Activated CD4-positive, alpha-beta memory T cell treated with anti-CD3 and anti-CD28 coated beads, Interleukin-2, amount 10 ng/mL, durations not matched to agents 7 days and 5 days (primary cell): ENCODE measurements at regions not wholly inside any gene's neighbourhood (a gene's known extent, or its start where the extent isn't known, plus 50 kb on each side); places are given as distances from the start of the nearest gene placed in this dataset.
"Not testable (repeated sequence)": the region's sequence is repeated elsewhere in the genome, so short reads cannot be mapped to it uniquely, and the experiment has no call there.

Source experiments
- CTCF ChIA-PET: fragments of 350-600 bp; sonication (Branson Sonifier 250); formaldehyde crosslinking; loops from one replicate; lab custom pipeline; 2021; ENCODE audit warnings: antibody characterized with exemption, inconsistent platforms; lab: Charles Lee
- POLR2A ChIA-PET: fragments of 350-600 bp; sonication (Branson Sonifier 250); formaldehyde crosslinking; loops from one replicate; lab custom pipeline; 2021; ENCODE audit warnings: antibody characterized with exemption; lab: Charles Lee
- DNase-seq: peaks from one replicate; pipeline ENCODE4 v3.0.0-alpha.2; 2020
- H3K27ac Mint-ChIP-seq: one replicate; pipeline ENCODE4 v1.8.0; 2021; ENCODE audit warnings: mild to moderate bottlenecking, mixed read lengths
- H3K27me3 Mint-ChIP-seq: one replicate; pipeline ENCODE4 v1.8.0; 2021; ENCODE audit warnings: mixed read lengths
- H3K36me3 Mint-ChIP-seq: one replicate; pipeline ENCODE4 v1.8.0; 2021; ENCODE audit warnings: low read depth, mixed read lengths
- H3K4me1 Mint-ChIP-seq: one replicate; pipeline ENCODE4 v1.8.0; 2021; ENCODE audit warnings: mixed read lengths
- H3K4me3 Mint-ChIP-seq: one replicate; pipeline ENCODE4 v1.8.0; 2021; ENCODE audit warnings: mild to moderate bottlenecking, mixed read lengths
- H3K9me3 Mint-ChIP-seq: one replicate; pipeline ENCODE4 v1.8.0; 2021; ENCODE audit warnings: mixed read lengths

DNA sequence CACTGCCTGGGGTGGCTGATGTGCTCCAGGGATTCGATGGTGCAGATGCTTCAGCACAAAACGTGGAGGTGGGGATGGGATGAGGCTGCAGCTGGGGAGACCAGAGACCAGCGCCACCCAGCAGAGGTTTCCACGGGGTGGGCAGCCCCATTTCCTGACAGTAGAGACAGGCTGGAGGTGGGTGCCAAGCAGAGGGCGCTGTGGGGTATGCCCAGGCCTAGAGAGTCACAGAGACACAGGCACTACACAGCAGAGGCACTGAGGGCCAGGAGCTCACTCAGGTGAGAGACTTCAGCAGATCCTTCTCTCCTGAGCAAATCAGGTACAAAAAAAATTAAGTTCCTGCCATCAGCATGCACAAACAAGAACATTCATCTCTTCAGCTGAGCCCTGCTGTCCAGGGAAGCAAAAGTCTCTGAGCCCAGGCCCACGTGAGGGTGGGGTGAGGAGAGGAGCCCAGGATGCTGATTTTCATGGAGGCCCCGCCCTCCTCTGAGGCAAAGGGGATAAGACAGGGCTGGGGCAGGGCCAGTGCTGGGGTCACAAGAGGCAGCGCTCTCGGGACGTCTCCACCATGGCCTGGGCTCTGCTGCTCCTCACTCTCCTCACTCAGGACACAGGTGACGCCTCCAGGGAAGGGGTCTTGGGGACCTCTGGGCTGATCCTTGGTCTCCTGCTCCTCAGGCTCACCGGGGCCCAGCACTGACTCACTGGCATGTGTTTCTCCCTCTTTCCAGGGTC lies 53.1 kb downstream of the GGTLC2 start:
- H3K4me3 Mint-ChIP-seq, result no peak overlapping the region
- no peak overlapping the region for H3K27ac Mint-ChIP-seq
- DNase-seq, result no peak
- no peaks in the 10 kb centered on the region for H3K4me1 Mint-ChIP-seq
- ChIA-PET CTCF (interaction anchor here (1.5 kb wide), 1 partner anchor 12 kb away, joined by 6 read pairs; no protein-coding TSS in a partner anchor), POLR2A (no interaction called here)
- H3K9me3 Mint-ChIP-seq, result no peaks in the 10 kb centered on the region
- peaks cover 6% of the 10 kb centered on the region for H3K27me3 Mint-ChIP-seq
- no peaks in the 10 kb centered on the region for H3K36me3 Mint-ChIP-seq

DNA sequence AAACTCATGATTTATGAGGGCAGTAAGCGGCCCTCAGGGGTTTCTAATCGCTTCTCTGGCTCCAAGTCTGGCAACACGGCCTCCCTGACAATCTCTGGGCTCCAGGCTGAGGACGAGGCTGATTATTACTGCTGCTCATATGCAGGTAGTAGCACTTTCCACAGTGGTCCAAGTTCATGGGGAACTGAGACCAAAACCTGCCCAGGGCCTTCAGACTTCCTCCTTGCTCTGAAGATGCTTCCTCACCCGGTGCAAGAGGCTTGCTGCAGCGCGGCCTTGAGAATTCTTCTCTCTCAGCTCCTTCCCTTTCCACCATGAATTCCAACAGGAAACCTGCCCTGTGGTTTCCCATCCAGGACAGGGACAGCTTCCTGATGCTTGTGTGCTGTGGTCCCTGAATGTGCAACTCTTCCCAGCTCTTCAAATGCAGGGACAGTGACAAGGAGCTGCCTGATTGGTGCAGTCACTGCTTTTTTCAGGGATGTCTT lies 53.9 kb downstream of the GGTLC2 start:
- Mint-ChIP-seq H3K27me3 (peaks cover 6% of the 10 kb centered on the region), H3K36me3 (no peaks in the 10 kb centered on the region), H3K9me3 (no peaks in the 10 kb centered on the region), H3K4me1 (no peaks in the 10 kb centered on the region), H3K4me3 (no peak overlapping the region), H3K27ac (no peak overlapping the region)
- DNase-seq, result no peak
- POLR2A ChIA-PET, result no interaction called here
- CTCF ChIA-PET, result interaction anchor here (1.5 kb wide), 1 partner anchor 11 kb away, joined by 6 read pairs; no protein-coding TSS in a partner anchor

DNA sequence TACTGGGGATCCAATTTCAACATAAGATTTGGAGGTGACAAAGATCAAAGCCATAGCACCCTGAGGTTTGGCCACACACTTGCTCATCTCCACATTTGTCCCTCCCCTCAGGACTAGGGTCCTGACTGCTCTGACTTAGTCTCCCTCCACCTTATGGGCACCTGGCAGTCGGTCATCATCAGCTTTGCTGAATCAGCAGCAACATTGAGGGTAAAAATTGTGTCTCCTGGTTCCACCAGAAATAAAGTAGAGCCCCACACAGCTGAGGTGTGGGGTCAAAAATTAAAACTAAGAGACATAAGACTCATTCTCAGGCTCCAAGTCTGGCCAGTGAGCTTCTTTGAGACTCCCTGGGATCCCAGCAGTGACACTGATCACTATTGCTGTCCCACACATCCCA lies 56.2 kb downstream of the GGTLC2 start:
- POLR2A ChIA-PET, result no interaction called here
- no peaks in the 10 kb centered on the region for H3K9me3 Mint-ChIP-seq
- no peaks in the 10 kb centered on the region for H3K36me3 Mint-ChIP-seq
- CTCF ChIA-PET, result interaction anchor here (1.0 to 1.7 kb wide), 4 partner anchors 9 to 184 kb away, joined by 3 to 4 read pairs (median 4); no protein-coding TSS in a partner anchor
- H3K4me3 Mint-ChIP-seq, result no peak overlapping the region
- H3K27ac Mint-ChIP-seq, result no peak overlapping the region
- DNase-seq, result no peak
- H3K27me3 Mint-ChIP-seq, result peaks cover 6% of the 10 kb centered on the region
- no peaks in the 10 kb centered on the region for H3K4me1 Mint-ChIP-seq

DNA sequence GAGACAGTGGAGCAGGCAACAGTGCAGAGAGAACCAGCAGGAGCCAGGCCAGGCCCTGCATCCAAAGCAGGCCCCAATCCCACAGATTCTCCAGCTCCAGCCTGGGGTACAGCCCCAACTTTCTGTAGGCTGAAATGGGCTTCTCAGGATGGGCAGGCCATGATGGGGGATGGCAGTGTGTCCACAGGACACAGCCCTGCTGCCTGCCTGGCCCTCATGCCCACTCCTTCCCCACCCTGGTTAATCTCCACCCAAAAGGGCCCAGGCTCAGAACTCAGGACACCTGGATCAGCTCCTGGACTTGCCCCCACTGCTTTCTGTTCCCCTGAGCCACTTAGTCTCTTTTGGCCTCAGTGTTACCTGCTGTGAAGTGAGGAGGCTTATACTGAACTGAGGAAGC lies 57.1 kb downstream of the GGTLC2 start:
- H3K36me3 Mint-ChIP-seq, POLR2A ChIA-PET, H3K27me3 Mint-ChIP-seq, H3K4me3 Mint-ChIP-seq, H3K4me1 Mint-ChIP-seq, H3K9me3 Mint-ChIP-seq, DNase-seq, H3K27ac Mint-ChIP-seq: not testable (repeated sequence)
- CTCF ChIA-PET, result interaction anchor here (0.6 to 2.0 kb wide), 7 partner anchors 8 to 254 kb away, joined by 3 to 7 read pairs (median 4); no protein-coding TSS in a partner anchor

DNA sequence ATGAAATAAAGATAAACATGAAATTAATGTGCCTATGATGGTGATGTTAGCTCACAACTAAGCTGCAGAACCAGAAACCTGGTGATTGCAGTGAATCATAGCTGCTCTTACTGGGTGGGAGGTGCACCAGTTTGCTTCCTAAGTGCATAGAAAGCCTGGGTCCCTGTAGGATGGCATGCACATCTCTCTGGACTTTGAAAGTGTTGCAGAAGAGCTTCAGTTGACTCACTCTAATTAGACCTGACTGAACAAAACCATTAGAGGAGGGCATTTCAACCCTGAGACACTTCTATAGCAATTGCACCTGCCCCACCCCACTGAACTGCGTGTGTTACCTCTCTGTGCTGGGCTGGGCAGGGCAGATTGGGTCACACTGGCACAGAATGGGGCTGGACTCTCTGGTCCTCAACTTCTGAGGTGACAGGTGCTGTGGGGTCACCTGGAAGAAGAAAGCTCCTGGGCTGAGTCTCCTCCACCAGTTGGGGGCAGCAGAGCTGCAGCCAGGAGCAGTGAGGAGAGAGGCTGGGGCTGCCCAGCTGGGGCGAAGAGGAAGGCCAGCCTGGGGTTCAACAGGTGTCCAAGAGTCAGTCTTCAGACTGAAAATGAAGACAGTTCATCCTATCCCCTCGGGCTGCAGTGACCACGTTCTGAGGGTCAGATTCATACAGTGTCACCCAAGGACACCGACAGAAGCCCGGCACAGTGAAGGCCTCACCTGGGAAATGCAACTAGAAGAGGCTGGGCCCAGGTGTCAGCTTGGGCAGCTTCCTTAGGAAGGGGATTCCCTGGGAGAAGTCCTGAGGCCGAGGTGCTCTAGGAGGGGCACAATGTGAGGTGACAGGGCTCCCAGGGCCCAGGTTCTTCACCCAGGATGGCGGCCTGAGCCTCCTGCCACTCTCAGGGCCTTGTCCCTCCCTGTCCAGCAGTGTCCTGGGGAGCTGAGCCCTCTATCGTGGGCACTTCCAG lies 58.1 kb downstream of the GGTLC2 start:
- H3K27ac Mint-ChIP-seq, result no peak overlapping the region
- no peak overlapping the region for H3K4me3 Mint-ChIP-seq
- H3K36me3 Mint-ChIP-seq, result no peaks in the 10 kb centered on the region
- no peaks in the 10 kb centered on the region for H3K4me1 Mint-ChIP-seq
- POLR2A ChIA-PET, result no interaction called here
- H3K27me3 Mint-ChIP-seq, result peaks cover 6% of the 10 kb centered on the region
- no peaks in the 10 kb centered on the region for H3K9me3 Mint-ChIP-seq
- CTCF ChIA-PET, result interaction anchor here (1.1 to 2.0 kb wide), 6 partner anchors 12 to 253 kb away, joined by 3 to 7 read pairs (median 4); no protein-coding TSS in a partner anchor
- no peak for DNase-seq

DNA sequence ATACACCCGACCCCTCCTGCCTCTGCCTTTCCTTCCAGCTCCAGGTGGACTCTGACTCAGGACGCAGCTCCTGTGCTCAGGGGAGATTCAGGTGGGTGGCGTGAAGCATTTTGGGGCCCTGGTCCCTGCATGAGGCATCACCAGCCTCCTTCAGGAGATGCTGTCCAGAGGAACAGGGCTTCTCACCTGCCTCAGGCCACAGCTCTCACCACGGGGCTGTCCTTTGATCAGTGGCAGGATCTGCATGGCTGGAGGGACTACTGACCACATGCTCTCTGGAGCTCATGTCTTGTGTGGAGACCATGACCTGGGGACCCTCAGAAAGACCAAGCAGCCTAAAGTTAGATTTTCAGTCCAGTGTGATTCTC lies 58.8 kb downstream of the GGTLC2 start:
- Mint-ChIP-seq H3K36me3 (no peaks in the 10 kb centered on the region), H3K27me3 (peaks cover 6% of the 10 kb centered on the region), H3K9me3 (no peaks in the 10 kb centered on the region), H3K4me1 (no peaks in the 10 kb centered on the region), H3K4me3 (no peak overlapping the region), H3K27ac (no peak overlapping the region)
- CTCF ChIA-PET, result interaction anchor here (1.1 to 2.0 kb wide), 4 partner anchors 10 to 252 kb away, joined by 3 to 5 read pairs (median 4); no protein-coding TSS in a partner anchor
- DNase-seq, result no peak
- POLR2A ChIA-PET, result no interaction called here

DNA sequence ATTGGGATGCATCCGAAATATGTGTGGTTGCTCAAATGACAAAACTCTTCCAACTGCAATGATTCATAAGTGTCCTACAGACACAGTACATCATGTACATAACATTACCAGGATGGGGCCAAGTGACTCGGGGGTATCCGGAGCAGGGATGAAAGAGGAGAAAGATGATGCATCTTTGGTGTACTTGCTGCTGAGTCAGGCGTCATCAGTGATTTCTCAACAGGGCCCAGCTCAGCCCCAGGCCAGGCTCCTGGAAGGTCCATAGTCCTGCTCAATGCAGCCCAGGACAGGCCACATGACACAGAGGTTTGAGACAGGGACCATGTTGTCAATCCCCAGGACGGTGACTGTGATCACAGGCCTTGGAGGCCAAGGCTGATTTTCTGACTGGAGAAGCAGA lies 59.3 kb downstream of the GGTLC2 start:
- no peak for DNase-seq
- H3K27ac Mint-ChIP-seq, result no peak overlapping the region
- no peaks in the 10 kb centered on the region for H3K36me3 Mint-ChIP-seq
- POLR2A ChIA-PET, result no interaction called here
- H3K9me3 Mint-ChIP-seq, result no peaks in the 10 kb centered on the region
- CTCF ChIA-PET, result interaction anchor here (1.1 to 1.4 kb wide), 2 partner anchors 11 to 113 kb away, joined by 3 read pairs; no protein-coding TSS in a partner anchor
- H3K27me3 Mint-ChIP-seq, result peaks cover 3% of the 10 kb centered on the region
- no peaks in the 10 kb centered on the region for H3K4me1 Mint-ChIP-seq
- no peak overlapping the region for H3K4me3 Mint-ChIP-seq

DNA sequence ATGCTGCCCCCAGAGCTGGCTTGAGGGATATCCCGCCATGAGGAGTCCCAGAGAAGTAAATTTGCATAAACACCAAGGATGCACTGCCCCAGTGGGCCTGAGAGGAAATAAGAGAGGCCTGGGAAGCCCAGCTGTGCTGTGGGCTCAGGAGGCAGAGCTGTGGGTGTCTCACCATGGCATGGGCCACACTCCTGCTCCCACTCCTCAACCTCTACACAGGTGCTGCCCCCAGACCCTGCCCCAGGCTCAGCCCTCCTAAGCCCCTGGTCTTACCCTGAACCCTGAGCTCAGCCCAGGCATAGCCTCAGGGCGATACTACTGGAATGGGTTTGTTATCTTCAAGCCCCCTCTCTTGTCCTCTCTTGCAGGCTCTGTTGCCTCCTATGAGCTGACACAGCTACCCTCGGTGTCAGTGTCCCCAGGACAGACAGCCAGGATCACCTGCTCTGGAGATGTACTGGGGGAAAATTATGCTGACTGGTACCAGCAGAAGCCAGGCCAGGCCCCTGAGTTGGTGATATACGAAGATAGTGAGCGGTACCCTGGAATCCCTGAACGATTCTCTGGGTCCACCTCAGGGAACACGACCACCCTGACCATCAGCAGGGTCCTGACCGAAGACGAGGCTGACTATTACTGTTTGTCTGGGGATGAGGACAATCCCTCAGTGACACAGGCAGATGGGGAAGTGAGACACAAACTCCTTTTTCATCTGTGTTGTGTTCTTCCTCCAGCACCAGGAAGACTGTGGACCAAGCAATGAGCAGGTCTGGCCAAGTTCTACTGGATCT lies 59.9 kb downstream of the GGTLC2 start:
- Mint-ChIP-seq H3K4me3 (no peak overlapping the region), H3K27ac (no peak overlapping the region), H3K4me1 (no peaks in the 10 kb centered on the region), H3K9me3 (no peaks in the 10 kb centered on the region), H3K36me3 (no peaks in the 10 kb centered on the region), H3K27me3 (peaks cover 1% of the 10 kb centered on the region)
- ChIA-PET CTCF (interaction anchor here (1.4 kb wide), 1 partner anchor 11 kb away, joined by 3 read pairs; no protein-coding TSS in a partner anchor), POLR2A (no interaction called here)
- no peak for DNase-seq

DNA sequence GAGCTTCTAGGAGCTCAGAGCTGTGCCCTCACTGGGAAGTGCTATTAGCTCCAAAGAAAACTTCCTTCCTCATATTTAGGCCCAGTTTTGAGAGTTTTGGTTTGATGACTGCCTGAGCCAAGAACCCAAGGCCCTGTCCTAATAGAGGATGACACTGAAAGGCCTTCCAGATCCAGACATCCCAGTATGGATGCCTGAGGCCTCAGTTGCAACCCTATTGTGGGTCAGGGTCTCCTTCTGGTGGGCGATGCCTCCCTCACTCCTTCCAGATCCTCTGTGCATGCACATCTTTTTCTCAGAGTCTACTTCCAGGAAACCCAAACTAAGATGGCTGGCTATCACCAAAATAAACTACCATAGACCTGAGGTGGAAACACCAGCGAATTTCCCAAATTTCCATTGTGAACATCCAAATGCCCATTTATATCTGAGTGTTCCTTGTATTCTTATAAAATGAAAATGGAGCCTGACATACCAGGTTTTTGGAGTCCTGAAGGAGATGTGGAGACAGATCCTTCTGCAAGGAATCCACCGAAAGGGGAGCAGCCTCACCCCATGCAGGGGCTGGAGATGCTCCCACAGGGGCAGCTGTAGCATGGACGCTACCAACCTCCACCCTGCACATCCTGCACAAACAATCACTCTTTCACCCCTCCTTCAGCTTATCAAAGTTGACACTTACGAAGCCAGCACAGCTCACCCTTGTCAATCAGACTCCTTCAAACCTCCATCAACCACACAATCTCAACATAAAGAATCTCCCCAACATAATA lies 61.1 kb downstream of the GGTLC2 start:
- Mint-ChIP-seq H3K27me3 (no peaks in the 10 kb centered on the region), H3K27ac (no peak overlapping the region), H3K36me3 (no peaks in the 10 kb centered on the region), H3K4me1 (no peaks in the 10 kb centered on the region), H3K9me3 (no peaks in the 10 kb centered on the region), H3K4me3 (no peak overlapping the region)
- ChIA-PET POLR2A (no interaction called here), CTCF (interaction anchor here (0.8 to 1.2 kb wide), 3 partner anchors 11 to 21 kb away, joined by 3 read pairs; no protein-coding TSS in a partner anchor)
- no peak for DNase-seq

DNA sequence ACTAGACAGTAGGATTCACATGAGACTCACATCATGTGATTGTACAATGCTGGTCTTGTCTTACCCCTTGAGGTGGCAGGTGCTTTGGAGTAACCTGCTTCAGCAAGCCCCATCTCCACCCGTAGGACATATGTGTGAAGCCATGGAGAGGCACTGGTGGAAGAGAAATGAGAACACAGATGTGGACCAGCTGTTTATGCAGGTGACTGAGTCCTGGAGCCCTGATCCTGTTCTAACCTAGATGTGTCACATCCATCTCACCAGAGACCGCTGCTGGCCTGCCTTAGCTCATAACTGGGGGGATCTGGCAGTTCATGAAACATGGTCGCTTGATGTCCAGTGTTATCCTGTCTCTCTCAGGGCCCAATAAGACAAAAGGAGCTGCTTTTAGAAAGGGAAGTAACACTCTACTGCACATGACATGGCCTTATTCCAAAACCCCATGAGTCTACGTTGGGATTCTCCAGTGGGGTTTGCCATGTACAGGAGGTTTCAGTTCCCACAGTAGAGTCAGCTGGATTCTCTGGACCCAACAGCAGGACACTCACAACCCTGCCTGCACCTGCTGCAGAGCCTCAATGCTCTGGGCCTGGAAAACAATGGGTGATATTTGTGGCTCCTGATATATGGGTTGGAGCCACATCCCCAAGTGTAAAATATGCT lies 62.0 kb downstream of the GGTLC2 start:
- Mint-ChIP-seq H3K4me1 (no peaks in the 10 kb centered on the region), H3K27ac (no peak overlapping the region), H3K27me3 (no peaks in the 10 kb centered on the region), H3K9me3 (no peaks in the 10 kb centered on the region), H3K4me3 (no peak overlapping the region), H3K36me3 (no peaks in the 10 kb centered on the region)
- DNase-seq, result no peak
- CTCF ChIA-PET, result interaction anchor here (0.8 to 1.2 kb wide), 3 partner anchors 10 to 22 kb away, joined by 3 read pairs; no protein-coding TSS in a partner anchor
- POLR2A ChIA-PET, result no interaction called here

DNA sequence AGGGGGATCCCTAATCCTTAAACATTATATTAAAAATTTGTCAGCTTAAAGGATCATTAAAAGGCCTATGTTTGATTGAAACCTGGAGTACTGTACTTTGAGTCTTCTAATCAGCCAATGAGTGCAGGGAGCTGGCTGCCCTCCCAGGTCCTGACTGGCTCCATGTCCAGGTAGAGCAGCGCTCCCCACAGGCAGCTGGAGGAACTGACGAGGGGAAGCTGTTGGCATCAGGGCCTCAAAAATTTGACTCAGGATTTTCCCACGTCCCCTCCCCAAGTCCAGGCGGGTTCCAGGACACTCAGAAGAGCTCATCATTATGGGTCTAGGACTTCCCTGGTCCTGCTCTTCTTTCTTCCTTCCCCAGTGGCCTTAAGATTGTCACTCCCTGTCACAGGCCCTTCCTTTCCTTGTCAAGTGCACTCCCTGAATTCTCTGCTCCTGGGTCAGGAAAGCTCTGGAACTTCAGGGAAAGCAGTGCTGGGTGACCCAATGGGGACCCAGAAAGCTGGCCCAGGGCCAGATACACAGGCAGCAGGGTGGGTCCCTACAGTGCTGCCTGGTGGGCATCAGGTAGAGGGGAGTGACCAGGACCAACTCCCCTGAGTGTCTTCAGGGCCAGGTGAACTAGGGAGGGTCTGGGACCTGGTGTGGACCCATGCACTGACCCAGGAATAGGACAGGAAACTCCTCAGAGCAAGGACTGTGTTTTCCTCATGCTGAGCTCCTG lies 65.5 kb downstream of the GGTLC2 start:
- Mint-ChIP-seq H3K9me3 (no peaks in the 10 kb centered on the region), H3K27ac (no peak overlapping the region), H3K27me3 (no peaks in the 10 kb centered on the region), H3K36me3 (no peaks in the 10 kb centered on the region), H3K4me1 (no peaks in the 10 kb centered on the region), H3K4me3 (no peak overlapping the region)
- ChIA-PET POLR2A (interaction anchor here (1.2 kb wide), 1 partner anchor 12 kb away, joined by 3 read pairs; no protein-coding TSS in a partner anchor), CTCF (interaction anchor here (0.8 to 1.7 kb wide), 17 partner anchors 9 to 177 kb away, joined by 3 to 12 read pairs (median 4); no protein-coding TSS in a partner anchor)
- no peak for DNase-seq
